ENCODE measurements at regions not wholly inside any gene's neighbourhood (a gene's known extent, or its start where the extent isn't known, plus 50 kb on each side); places are given as distances from the start of the nearest gene placed in this dataset.

DNA sequence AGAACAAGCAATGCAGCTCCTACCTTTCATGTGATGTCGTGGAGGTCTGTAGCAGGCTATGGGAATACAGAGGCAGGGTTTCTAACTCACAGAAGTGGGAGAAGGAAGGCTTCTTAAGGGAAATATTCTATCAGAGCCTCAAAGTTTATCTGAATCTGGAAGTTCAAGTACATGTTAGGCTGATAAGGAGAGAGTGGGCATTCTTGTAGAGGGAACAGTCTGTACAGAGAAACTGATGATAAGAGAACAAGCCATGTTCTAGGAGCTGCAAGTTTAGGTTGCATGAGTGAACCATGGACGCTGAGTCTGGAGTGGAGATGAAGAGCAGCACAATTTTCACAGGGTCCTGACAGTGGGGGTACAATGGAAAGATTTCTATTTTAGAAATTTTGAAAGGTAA is 344.0 kb downstream of the CHRM3 start:
- DNase-seq = no peak

DNA sequence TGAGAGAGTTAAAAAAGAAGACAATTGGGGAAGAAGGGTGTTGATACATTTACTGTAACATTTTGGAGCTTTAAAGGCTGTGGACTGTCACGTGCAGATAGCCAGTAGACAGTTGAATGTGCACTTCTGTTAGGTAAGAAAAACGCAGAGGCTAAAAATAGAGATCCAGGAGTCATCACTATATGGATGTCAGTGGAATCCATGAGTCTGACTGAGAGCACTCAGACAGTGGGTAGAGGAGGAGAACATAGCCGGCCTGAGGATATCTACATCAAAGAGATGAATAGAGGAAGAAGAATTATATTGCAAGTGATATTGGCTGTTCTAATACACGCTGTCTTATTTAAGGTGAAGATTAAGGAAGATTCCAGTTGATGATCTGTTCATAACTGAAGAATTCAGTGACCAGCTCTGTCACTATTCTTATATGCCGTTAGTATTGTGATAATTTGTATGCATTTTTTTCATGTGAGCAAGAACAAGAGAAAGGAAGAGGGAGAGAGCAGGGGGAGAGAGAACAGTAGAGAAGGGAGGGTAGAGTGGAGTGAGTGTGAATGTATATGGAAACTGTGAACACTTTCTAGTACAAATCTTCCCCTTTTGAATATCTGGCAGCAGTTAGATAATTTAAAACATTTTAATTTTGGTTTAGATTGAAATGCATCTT is 344.8 kb downstream of the CHRM3 start:
- no peak for DNase-seq

DNA sequence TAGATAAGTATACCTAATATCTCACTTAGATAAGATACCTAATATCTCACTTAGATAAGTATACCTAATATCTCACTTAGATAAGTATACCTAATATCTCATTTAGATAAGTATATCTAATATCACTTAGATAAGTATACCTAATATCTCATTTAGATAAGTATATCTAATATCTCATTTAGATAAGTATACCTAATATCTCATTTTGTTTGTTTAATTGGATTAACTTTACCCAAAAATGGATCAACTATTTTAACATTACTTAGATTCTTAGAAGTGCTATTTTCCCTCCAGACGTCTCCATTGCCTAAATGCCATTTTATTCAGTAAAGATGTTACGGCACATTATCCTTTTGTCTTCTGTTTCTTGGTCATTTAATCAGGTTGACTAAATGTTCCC is 346.4 kb downstream of the CHRM3 start:
- DNase-seq = no peak

DNA sequence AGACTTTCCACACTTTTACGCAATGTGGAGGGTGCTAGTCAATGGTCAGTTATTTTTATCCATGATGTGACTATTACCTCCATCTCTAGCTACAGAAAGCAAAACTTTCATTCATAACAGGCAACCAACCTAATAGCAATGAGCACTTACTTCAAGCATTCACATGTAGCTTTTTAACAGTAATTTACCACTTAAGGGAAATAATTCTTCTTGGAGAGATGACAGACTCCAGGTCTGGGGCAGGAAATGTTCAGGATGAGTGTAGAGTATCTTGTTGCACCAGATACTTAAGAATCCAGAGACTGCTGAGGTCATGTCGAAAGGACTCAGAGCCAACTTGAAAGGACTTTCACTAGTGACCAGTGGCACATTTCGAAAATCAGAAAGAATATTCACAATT is 347.6 kb downstream of the CHRM3 start:
- no peak for DNase-seq

DNA sequence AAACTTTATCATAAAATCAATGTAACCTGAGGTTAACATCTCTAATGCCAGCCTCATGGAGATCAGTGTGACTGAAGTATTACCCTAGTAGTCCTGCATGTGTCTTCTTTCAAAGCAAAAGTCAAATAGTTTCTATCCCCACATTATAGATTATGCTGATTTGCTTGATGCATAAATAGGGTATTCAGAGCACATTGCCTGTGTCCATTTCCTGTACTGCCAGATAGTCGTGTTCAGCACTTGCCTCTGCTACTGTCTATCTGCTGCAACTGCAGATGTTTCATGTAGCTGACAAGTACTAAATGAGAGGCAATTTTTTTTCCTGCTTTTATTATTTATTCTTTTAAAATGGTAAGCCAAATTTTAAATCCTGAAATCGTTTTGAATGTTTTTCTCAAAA is 348.7 kb downstream of the CHRM3 start:
- DNase-seq = no peak

DNA sequence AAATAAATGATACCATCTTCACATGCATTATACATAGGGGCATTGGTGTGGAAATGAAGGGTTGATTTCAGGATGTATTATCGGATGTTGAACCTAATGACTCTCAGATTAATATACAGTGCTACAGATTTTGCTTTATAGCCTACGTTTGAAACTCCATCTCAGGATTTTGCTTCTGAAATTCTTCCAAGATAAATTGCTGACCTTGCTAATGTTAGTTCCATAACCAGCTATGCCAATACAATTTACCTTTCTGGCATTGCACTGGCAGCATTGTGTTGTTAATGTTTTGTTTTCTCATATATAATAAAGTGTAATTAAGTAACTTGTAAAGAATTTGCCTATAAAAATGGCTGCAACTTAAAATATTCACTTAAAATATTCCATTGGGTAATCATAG is 350.1 kb downstream of the CHRM3 start:
- DNase-seq = no peak

DNA sequence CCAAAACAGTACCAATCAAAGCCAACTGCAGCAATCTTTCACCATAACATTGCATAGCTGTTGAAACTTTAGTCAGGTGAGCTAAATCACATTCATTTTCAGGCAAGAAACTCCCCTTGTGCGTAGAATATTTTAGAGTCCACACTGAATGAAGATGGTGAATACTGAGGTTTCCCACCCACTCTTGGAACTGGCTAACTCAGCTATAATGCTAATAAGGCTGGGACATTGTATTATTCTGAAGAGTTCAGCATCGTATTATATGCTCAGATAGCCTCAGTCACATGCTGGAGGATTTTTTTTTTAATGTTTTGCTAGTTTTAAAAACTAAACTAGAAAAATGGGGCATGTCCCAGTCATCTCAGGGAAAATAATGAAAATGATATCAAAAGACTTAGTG is 352.3 kb upstream of the FMN2 start:
- no peak for DNase-seq

DNA sequence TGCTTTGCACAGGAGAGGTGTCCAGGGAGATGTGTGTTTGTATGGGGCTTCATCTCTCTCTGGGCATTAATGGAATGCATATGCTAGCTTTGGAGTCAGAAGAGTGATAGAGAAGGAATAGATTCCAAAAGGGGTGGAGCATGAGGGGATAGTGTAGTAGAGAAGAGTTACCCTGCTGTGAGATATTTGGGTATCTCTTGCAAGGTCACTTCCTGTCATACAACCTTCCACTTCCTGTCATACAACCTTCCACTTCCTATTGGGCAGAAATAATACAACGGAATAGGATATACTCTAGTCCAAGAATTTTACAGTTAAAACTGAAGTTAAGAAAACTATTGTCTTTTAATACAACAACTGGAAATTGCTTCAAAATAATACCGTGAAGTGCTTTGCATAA is 351.8 kb upstream of the FMN2 start:
- DNase-seq = no peak

DNA sequence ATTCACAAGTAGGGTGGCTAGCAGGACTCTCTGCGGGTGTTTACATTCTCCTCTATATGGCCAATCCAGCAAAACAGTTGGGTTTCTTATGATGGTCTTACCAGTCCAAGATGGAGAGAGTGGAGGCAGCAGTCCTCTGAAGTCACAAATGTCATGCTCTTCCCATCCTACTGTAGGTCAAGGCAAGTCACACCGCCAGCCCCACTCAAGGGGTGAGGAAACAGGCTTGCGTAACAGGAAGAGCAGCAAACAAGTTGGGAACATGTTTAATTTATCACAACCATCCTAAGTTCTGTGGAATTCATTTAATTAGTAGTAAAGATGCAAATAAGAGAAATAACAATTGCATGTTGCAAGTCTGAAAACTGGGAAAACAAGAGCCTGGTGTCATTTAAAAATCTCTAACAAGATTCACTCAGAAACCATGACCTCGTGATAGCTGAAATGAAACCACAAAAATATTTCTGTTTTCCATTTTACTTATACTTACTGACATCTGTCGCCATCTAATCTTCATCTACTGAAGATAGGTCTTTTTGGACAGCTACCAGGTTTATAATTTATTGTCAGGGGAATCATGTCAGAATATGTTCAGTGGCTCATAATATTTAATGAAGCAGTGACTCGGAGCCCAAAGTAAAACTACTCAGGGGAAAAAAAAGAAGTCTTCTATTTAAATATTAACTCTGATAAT is 349.1 kb upstream of the FMN2 start:
- no peak for DNase-seq

DNA sequence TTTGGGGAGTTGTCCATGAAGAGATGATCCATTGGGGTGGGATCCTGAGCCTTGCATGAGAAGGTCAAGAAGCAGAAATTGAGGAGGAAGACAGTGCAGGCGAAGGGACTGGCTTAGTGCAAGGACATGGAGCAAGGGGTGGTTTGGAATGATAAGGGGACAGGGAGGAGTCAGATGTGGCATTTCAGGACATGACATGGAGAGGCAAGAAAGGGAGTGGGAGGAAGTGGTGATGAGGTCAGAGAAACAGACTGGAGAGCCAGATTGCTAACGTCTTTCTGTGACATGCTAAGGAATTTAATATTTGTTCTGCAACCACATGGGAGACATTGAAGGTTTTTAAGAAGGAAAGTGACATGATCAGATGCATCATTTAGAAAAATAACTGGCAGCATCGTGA is 346.8 kb upstream of the FMN2 start:
- DNase-seq = no peak

DNA sequence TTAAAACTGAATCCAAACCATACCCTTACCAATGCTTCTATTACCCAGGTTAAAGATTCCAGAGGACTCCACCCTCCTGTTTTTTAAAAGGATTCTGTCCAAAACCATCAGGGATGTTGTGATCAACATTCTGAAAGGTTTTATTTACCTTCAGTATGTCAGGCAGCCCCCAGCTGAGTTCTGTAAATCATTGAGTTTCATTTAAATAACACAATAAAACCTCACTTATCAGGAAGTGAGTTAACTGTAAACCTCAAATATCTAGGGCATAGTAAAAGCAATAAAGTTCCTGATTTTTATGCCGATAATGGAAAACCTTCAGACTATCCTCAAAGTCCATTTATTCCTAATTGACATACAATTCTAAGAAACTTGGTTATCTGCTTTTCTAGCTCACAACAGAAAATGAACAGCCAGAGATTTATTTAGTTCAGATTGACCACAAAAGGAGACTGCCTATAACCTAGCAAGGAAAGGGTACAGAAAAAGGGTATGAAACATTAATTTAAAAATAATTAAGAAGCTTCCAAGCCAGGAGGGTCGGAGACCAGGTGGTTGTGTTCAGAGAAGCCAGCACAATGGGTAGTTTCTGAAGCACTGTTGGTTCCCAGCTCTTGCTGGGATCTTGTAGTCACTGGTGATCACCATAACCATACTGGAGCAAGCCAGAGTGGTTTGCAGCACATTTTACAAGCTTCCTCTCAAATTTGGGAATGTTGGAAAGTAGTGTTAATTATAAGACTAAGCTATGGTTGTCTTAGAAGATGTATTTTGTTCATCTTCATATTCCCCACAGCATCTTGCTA is 336.4 kb upstream of the FMN2 start:
- DNase-seq = no peak

DNA sequence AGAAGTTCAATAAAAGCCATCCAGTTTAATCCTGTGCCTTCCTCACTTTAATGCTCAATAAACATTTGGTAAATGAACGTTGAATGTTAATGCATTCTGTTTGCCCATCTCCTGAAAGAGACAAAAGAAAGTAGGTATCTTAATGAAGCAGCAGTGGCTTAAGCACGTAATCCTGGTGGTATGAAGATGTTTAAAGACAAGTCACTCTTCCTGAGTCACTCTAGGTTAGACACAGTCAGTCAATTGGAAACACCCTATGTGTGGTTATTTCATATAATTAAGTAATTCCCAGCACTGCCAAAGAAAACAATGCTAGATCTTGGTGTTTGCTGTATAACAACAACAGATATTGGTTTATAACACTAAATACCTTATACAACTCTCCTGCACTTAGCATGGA is 334.0 kb upstream of the FMN2 start:
- DNase-seq = no peak

DNA sequence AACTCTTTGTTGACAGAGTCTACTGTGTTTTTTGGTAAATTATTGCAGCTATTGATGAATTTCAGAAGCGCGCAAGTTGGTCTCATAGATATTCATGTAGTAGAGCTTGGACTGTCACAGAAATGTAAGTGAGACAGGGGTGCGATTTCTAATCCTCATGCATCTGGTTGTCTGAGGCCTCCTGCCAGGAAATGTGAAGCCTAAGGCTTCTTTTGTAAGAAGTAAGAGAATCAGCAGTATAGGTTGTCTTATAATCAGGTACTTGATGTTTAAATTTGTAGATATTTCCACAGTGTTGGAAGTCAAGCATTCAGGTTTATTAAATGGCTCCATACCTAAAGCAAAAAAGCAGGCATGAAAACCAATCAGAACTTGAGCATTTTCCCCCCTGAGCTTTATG is 332.9 kb upstream of the FMN2 start:
- no peak for DNase-seq

DNA sequence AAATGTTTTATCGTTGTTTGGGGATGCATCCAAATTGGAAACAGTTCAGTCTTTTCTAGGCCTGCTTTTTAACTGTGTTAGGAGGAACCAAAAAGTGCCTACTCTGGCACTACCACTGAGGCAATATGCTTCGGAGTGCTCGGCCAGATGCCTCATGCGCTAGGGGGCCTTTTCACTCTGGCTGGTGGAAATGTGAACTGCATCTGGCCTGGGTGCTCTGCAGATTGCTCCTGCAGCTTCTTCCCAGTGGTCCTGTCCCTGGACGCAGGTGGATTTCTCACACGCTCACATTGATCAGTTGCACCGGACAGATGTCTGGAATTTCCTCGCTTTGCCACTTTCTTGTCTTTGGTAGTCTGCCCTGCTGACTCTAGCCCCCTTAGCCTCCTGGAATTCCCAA is 330.2 kb upstream of the FMN2 start:
- no peak for DNase-seq

DNA sequence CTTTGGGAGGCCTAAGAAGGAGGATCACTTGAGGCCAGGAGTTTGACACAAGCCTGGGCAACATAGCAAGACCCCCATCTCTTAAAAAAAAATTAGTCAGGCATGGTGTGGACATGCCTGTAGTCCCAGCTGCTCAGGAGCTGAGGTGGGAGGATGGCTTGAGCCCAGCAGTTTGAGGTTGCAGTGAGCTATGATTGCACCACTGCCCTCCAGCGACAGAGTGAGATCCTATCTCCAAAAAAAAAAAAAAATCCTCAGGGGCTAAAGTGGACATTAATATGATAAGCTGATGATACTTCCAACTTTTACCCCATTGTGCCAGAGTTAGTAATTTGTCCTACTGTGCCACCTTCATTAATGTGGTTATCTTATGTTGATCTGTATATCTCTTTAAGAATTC is 327.8 kb upstream of the FMN2 start:
- DNase-seq = no peak

DNA sequence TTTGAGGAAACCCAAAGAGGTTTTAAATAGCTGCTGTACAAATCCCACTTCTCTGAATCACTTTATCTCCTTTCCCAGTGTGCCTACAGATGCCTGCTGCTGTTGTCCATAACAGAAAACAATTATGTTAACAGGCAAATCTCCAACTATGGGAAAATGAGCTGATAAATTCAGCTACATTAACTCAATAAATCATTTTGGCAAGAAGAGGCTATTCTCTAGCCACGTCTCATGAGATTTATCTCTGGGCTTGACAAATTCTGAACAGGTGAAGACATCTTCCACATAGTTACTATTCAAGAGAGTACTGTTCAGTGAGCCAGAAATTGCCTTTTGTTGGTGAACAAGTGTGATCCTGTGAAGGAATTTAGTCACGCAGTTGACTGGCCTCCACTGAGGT is 327.1 kb upstream of the FMN2 start:
- DNase-seq = no peak

DNA sequence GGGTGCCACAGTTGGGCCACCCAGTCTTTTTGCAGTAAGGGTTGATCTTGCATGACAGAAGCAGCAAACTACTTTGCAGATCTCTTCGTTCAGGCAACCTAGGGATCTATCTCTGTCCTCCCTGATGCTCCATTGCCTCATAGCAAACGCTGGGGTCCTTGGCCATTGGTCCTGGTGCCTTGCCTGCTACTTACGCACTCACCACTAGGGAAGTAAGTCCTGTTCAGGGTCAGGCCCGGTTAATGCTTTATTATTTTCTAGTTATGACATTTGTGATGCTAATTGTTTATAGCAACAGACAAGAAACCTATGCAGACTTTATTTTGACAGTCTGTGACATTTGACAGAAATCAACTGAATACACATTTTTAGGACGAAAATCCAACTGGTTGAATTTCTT is 326.5 kb upstream of the FMN2 start:
- DNase-seq = no peak

DNA sequence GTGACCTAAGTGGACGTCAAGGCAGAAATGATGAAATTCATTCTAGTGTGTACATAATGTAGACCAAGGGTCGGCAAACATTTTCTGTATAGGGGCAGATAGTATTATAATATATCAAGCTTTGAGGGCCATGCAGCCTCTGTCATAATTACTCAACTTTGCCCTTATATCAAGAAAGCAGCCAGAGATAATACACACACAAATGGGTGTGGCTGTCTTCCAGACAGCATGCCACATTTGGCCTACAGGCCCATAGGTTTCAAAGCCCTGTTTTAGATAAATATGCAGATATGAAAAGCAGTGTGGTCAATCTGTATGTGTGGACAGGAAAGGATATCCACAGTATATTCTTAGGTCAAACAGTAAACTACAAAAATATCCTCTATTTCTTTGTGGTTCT is 320.1 kb upstream of the FMN2 start:
- DNase-seq = no peak

DNA sequence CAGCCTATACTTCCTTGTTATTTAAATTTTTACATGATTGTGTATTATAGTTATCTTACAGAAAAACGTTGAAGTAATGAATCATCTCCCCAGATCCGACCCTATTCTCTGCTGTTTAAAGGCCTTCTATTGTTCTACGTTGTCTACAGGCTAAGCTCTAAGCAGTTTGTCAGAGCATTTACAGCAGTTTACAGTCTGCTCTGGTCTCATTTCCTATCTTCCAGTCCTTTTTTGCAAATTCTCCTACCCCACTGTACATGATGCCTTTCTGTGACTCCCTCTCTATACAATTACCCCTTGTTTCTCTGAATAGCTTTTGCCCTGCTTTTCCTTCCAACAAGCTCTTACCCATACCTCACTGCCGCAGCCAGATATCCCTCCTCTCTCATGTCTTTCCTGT is 319.2 kb upstream of the FMN2 start:
- no peak for DNase-seq

DNA sequence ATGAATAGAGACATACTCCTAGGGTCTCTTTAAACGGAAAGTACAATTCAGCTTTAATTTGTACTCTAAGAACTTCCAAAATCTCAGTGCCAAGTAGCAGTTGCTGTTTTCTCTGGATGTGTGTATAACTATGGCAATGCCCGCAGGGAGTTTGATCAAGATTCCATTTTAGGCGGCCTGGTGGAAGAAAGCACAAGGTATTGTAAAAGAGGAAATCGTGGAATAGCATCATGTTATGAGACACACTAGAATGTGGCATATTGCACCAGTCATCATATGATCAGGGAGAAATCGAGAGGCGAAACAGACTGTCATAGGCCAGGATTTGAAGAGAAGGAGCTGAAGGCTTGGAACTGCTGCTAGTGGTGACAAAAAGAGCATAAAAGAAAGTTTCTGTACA is 316.2 kb upstream of the FMN2 start:
- DNase-seq = no peak

DNA sequence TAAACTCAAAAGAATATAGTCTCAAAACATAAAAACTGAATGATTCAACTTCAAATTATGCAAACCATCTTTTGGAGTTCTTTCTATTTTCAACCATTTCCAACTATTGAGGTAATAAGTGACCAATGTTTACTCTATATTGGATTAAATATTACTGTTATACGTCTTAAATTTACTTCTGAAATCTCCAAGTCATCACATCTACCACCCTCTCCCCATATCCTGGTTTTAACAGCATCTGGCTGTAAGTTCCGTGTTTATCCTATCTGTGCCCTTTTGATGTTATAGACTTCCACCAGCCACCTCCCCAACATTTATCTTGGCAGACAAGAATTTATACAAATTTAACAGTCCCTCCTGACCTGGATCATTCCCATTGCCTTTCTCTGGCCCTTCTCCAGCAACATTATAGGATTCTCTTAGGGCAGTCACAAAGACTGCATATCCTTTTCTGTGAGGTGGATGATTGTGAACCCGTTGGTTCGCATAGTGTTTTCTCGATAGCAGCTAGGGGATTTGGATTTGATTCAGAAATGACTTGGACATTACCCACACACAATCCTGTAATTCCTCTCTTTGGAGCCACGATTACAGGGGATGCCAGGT is 313.4 kb upstream of the FMN2 start:
- DNase-seq = no peak

DNA sequence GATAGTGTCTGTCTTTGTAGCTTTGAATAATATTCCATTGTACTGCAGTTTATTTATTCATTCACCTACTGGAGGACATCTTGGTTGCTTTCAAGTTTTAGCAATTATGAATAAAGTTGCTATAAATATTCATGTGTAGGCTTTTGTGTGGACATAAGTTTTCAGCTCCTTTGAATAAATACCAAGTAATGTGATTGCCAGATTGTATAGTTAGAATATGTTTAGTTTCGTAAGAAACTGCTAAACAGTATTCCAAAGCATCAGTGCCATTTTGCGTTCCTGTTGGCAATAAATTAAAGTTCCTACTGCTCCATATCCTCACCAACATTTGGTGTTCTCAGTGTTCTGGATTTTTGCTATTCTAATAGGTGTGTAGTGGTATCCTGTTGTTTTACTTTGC is 311.7 kb upstream of the FMN2 start:
- no peak for DNase-seq

DNA sequence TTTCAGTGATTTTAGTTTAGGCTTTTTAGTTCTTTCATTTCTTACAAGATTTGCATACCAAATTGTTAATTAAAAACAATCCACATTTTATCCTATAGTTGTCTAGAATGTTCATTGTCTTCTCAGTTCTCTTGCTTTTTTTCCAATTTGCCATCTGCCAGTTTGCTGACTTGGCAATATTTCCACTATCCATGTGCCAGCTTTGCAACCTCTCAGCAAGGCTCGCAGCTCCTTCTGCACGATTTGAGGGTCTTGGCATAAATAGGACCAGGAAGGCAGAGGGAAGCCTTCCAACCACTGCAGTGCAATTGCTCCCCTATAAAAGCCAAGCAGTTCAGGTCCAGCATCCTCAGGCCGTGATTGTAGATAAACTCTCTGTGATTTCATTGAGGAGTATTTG is 306.8 kb upstream of the FMN2 start:
- no peak for DNase-seq

Measured in hypothalamus (tissue), 51 donors.